Fibroblast of lung (primary cell): ENCODE measurements at regions not wholly inside any gene's neighbourhood (a gene's known extent, or its start where the extent isn't known, plus 50 kb on each side); places are given as distances from the start of the nearest gene placed in this dataset.

ENCODE experiments used
- DNase-seq, 2 donors: peaks; one replicate each; pipeline versions ENCODE4 v3.0.0 to v3.0.0-alpha.2; 2010; ENCODE audit warnings: low read depth in 2 of 2
- H2AFZ ChIP-seq: 2 replicates; pipeline ENCODE4 v1.5.1; 2012; ENCODE audit warnings: low read length, control low read depth, inconsistent platforms
- H3K27ac ChIP-seq: 2 replicates; pipeline ENCODE4 v1.5.1; 2011; ENCODE audit warnings: low read length, control low read depth; ENCODE audit not compliant: insufficient read depth
- H3K27me3 ChIP-seq: 2 replicates; pipeline ENCODE4 v1.5.1; 2011; ENCODE audit warnings: mild to moderate bottlenecking, low read length; ENCODE audit not compliant: control insufficient read depth, insufficient read depth
- H3K36me3 ChIP-seq: 2 replicates; pipeline ENCODE4 v1.5.1; 2011; ENCODE audit warnings: low read length; ENCODE audit not compliant: control insufficient read depth, insufficient read depth
- H3K4me1 ChIP-seq: 2 replicates; pipeline ENCODE4 v1.5.1; 2011; ENCODE audit warnings: low read length; ENCODE audit not compliant: control insufficient read depth, insufficient read depth; ENCODE audit errors: extremely low read depth
- H3K4me2 ChIP-seq: 2 replicates; pipeline ENCODE4 v1.5.1; 2011; ENCODE audit warnings: low read length, control low read depth; ENCODE audit not compliant: insufficient read depth; ENCODE audit errors: extremely low read depth
- H3K4me3 ChIP-seq, 4 experiments: fragments of 200-600 bp in 1 of 4; sonication (generic) in 1 of 4; replicated peaks in 1 of 4; 2 replicates each; pipeline ENCODE4 v1.5.1; 2011 to 2016; ENCODE audit warnings: low read length in 4 of 4, low read depth in 3 of 4, mild to moderate bottlenecking in 3 of 4, control low read depth in 2 of 4, inconsistent platforms in 1 of 4, mixed read lengths in 1 of 4; ENCODE audit not compliant: insufficient read depth in 1 of 4; ENCODE audit errors: control extremely low read depth in 1 of 4
- H3K79me2 ChIP-seq: 2 replicates; pipeline ENCODE4 v1.5.1; 2012; ENCODE audit warnings: mild to moderate bottlenecking, low read length, inconsistent platforms; ENCODE audit not compliant: control insufficient read depth, insufficient read depth
- H3K9ac ChIP-seq: 2 replicates; pipeline ENCODE4 v1.5.1; 2011; ENCODE audit warnings: mild to moderate bottlenecking, low read length, control low read depth; ENCODE audit not compliant: insufficient read depth
- H3K9me3 ChIP-seq: 2 replicates; pipeline ENCODE4 v1.5.1; 2012; ENCODE audit warnings: low read depth, low read length; ENCODE audit not compliant: control insufficient read depth, insufficient read depth
- H4K20me1 ChIP-seq: 2 replicates; pipeline ENCODE4 v1.5.1; 2011; ENCODE audit warnings: low read length; ENCODE audit not compliant: control insufficient read depth, insufficient read depth; ENCODE audit errors: extremely low read depth
- EZH2 ChIP-seq: IDR thresholded peaks from 2 replicates; pipeline ENCODE4 v1.5.1; 2012; ENCODE audit warnings: low read length, control low read depth, mild to moderate bottlenecking; ENCODE audit errors: missing control alignments
- TF ChIP-seq, protein P1 (sequence below), 2 donors: IDR thresholded peaks in 1 of 2; conservative IDR thresholded peaks in 1 of 2; 1 replicate in 1 of 2; 2 replicates in 1 of 2; pipeline ENCODE4 v1.5.1; 2011 to 2012; ENCODE audit warnings: low read length in 2 of 2, control low read depth in 1 of 2, inconsistent platforms in 1 of 2, low read depth in 1 of 2, mild to moderate bottlenecking in 1 of 2

DNA sequence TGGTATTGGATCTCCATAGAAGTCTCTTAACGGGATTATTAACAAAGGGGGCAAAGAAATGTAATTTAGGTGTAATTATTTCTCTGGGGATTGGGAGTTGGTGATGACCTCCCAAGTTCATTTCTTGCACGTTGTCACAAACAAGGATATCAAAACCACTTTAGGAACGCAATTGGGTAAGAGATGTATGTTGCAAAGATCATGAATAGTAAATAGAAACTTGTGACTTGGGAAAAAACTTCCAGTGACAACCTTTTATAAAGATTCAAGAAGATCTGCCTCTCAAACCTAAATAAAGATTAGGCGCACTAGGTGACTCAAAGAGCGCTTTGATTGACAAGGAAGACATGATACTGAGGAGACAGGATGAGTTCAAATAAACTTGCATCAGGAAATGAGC is 127.8 kb upstream of the TRIB2 start:
- H3K9ac ChIP-seq: no peak overlapping the region
- no peak for DNase-seq
- H2AFZ ChIP-seq: no peak overlapping the region
- TF ChIP-seq EZH2: no peak
- TF ChIP-seq, protein P1, sequence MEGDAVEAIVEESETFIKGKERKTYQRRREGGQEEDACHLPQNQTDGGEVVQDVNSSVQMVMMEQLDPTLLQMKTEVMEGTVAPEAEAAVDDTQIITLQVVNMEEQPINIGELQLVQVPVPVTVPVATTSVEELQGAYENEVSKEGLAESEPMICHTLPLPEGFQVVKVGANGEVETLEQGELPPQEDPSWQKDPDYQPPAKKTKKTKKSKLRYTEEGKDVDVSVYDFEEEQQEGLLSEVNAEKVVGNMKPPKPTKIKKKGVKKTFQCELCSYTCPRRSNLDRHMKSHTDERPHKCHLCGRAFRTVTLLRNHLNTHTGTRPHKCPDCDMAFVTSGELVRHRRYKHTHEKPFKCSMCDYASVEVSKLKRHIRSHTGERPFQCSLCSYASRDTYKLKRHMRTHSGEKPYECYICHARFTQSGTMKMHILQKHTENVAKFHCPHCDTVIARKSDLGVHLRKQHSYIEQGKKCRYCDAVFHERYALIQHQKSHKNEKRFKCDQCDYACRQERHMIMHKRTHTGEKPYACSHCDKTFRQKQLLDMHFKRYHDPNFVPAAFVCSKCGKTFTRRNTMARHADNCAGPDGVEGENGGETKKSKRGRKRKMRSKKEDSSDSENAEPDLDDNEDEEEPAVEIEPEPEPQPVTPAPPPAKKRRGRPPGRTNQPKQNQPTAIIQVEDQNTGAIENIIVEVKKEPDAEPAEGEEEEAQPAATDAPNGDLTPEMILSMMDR (conservative IDR thresholded peaks at IDR 0.05 in 1 of 2, IDR thresholded peaks at IDR 0.05 in 1 of 2; ENCODE audit: low read depth in 1 of 2, low read length in 2 of 2): no peak
- no peak overlapping the region for H3K4me3 ChIP-seq
- no peaks in the 10 kb centered on the region for H3K79me2 ChIP-seq
- no peaks in the 10 kb centered on the region for H3K27me3 ChIP-seq
- no peaks in the 10 kb centered on the region for H4K20me1 ChIP-seq
- H3K36me3 ChIP-seq: no peaks in the 10 kb centered on the region
- no peak overlapping the region for H3K27ac ChIP-seq
- H3K4me2 ChIP-seq: no peak overlapping the region
- peaks cover 2% of the 10 kb centered on the region for H3K4me1 ChIP-seq
- no peaks in the 10 kb centered on the region for H3K9me3 ChIP-seq

DNA sequence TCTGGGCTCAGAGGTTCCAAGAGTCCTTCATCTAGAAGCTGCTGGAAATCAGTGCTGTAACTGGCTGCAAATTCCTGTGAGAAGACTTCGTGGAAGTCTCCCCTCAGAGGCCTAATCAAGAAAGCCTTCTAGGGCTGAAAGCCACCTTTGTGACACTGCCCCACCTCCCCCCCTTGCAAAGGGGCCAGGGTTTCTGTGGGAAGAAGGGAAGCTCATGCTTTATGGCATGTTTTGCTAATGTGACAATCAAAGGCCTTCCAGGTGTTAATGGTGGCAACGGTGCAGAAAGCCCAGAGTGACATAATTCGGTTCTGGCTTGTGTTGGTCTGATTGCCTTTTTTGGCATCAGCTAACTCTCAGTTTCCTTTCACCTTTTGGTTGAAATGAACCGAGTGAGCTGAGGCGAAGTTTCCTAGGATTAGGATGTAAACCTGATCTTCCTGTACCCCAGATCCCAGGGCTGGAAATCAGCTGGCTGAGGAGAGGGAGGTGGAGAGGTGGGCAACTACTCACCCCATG is 126.9 kb upstream of the TRIB2 start:
- no peak for DNase-seq
- no peaks in the 10 kb centered on the region for H3K9me3 ChIP-seq
- no peak overlapping the region for H3K4me3 ChIP-seq
- no peaks in the 10 kb centered on the region for H3K36me3 ChIP-seq
- no peaks in the 10 kb centered on the region for H4K20me1 ChIP-seq
- no peak overlapping the region for H3K4me2 ChIP-seq
- peaks cover 2% of the 10 kb centered on the region for H3K4me1 ChIP-seq
- no peak overlapping the region for H3K27ac ChIP-seq
- H3K27me3 ChIP-seq: no peaks in the 10 kb centered on the region
- no peak overlapping the region for H2AFZ ChIP-seq
- H3K9ac ChIP-seq: no peak overlapping the region
- H3K79me2 ChIP-seq: no peaks in the 10 kb centered on the region
- TF ChIP-seq EZH2: no peak
- TF ChIP-seq, protein P1 (conservative IDR thresholded peaks at IDR 0.05 in 1 of 2, IDR thresholded peaks at IDR 0.05 in 1 of 2; ENCODE audit: low read depth in 1 of 2, low read length in 2 of 2): no peak

DNA sequence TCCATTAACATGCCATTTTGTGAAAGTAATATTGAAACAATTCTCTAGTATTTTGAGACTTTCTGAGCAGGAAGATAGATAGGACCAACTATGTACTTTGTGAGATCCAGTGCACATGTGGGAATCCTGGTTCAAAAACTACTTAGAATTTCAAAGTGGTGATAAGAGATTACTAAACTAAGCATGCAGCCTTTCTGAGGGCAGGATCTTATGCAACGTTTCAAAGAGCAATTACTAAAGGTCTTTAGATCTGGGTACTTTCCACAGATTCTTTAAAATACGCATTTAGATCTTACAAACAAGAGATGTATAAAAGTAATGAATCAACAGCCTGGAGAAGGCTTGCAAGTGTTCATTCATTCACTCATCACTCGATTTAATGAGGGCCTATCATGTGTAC is 124.4 kb upstream of the TRIB2 start:
- no peak overlapping the region for H3K4me3 ChIP-seq
- no peaks in the 10 kb centered on the region for H4K20me1 ChIP-seq
- no peak overlapping the region for H3K4me2 ChIP-seq
- no peaks in the 10 kb centered on the region for H3K36me3 ChIP-seq
- no peak overlapping the region for H3K9ac ChIP-seq
- no peak for DNase-seq
- H3K27me3 ChIP-seq: no peaks in the 10 kb centered on the region
- no peaks in the 10 kb centered on the region for H3K79me2 ChIP-seq
- no peaks in the 10 kb centered on the region for H3K9me3 ChIP-seq
- TF ChIP-seq EZH2: no peak
- TF ChIP-seq, protein P1 (conservative IDR thresholded peaks at IDR 0.05 in 1 of 2, IDR thresholded peaks at IDR 0.05 in 1 of 2; ENCODE audit: low read depth in 1 of 2, low read length in 2 of 2): no peak
- no peak overlapping the region for H3K27ac ChIP-seq
- peaks cover 2% of the 10 kb centered on the region for H3K4me1 ChIP-seq
- no peak overlapping the region for H2AFZ ChIP-seq
